HG03135 (cell line): ENCODE measurements at regions not wholly inside any gene's neighbourhood (a gene's known extent, or its start where the extent isn't known, plus 50 kb on each side); places are given as distances from the start of the nearest gene placed in this dataset.
"Not testable (repeated sequence)": the region's sequence is repeated elsewhere in the genome, so short reads cannot be mapped to it uniquely, and the experiment has no call there.

Experiments
- ATAC-seq: cut with Tn5 transposase; IDR thresholded peaks from one replicate; pipeline ENCODE4 v1.9.1; 2021; ENCODE audit warnings: mild to moderate bottlenecking, moderate library complexity; ENCODE audit not compliant: unreplicated experiment

DNA sequence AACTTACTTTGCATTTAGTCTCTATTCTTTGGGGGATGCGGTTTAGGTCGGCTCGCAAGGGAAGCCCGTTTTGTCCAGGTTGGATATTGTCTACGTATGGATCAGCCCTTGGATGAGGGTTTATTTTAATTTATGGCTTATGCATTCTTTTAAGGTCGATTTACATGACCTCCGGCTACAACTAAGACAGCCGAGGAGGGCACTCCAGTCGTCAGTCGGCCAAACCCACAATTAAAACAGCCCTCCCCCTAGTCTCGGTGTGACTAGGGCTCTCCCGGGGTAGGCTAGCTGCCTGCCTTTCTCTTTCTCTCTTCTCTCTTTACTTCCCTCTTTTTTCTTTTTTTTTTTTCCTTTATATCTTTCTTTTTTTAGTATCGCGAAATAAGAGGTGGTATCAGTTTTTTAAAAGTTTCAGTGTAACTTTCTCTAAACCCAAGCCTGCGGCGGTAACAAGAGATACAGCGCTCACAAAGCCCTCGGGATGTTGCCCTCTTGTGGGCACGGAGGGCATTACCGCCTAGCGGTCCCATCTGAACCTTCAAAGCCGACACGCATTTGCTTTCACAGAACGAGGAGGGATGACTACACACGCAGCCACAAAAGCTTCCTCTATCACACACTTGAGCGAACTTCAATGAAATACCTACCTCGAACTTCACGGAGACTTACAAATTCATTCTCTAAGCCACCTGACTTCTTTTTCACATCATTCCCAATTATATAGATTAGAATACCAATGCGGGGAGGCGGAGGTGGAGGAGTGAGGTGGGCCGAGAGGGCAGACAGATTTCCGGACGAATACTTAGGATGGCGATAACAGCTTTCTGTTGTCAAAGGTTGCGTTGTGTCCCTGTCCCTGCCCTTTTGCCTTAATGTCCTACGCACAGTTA is 132.3 kb upstream of the C11orf58 start:
- ATAC-seq, result peak; percentile 94

DNA sequence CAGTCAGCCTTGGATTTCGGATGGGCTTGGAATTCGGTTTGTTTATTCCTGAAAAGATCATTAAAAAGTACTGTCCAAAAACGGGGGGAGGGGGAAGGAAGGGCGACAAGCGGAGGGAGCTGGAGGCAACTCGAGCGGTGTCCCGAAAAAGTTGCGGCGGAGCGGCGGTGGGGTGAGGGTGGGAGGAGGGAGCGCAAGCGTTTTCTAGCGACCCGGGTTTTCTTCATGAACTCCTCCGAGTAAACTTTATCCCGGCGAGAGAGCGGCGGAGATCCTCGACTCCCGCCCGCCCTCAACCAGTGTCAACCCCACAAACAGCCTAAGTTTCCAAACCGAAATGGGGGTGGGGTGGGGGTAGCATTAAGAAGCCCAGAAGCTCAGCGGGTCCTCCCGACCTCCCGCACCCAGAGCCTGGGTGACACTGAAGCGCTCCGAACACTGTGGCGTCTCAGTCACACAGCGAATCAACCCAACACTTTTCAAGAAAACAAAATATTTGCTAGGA is 133.0 kb upstream of the C11orf58 start:
- ATAC-seq, result no peak

DNA sequence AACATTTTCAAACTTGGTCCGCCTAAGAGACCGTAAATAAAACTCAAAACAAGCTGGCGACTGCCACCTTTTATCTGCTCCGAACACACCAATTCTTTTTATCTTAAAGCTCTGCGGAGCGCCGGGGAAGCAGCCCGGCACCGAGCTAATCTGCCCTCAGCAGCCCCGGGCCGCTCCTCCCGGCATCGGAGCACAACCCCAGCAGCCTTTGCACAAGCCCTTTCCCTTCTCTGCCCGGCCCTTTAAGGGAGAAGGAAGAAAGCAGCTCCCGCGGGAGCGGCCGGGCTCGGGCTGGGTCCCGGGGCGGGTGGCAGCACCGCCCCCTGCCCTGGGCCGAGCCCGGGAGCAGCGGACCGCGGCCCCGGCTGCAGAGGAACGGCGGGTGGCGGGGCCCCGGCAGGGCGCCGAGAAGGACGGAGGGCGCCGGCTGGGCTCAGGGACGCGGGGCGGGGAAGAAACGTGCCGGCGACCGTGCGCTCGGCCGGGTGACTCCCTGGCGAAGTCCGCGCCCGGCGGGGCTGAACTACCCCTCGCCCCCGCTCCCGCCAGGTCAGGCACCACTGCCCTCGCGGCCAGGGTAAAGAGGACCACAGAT is 133.6 kb upstream of the C11orf58 start:
- no peak for ATAC-seq

DNA sequence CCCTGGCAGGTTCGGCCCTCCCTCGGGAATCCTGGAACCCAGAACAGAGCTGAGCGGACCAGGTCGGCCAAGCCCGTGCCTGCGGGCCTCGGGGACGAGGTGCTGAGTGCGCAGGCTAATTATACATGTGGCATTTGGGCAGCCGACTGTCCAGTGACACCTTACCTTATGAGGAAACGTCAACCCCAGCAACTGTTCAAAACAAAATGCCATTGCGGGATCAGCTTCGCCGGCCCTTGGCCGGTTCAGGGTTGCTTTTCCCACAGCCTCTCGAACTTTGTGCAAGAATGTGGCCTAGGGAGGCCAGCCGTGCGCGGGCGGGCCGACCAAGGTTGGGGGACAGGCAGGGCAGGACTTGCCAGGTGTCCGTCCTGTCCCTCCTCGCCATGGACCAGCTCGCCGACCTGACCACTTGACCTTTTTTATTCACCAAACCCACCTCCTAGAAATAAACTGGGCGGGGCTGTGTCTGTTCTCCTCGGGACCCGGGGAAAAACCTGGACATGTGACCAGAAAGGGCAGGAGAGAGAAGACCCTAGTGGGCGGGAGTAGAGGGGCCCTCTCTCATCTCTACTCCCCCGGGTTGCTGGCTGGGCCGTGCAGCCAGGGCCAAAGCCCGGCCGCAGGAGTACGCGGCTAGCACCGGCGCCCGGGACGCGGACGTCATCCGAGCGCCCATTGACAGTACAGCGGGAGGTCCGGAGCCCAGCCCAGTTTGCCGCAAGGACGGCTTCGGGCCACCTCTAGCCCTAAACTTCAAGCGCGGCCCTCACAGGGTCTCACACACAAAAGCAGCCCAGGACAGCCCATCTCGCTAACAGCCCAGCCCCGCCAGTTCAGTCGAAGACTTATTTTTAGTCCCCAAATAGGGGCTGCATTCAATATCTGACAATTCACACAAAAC is 134.3 kb upstream of the C11orf58 start:
- ATAC-seq, result no peak

DNA sequence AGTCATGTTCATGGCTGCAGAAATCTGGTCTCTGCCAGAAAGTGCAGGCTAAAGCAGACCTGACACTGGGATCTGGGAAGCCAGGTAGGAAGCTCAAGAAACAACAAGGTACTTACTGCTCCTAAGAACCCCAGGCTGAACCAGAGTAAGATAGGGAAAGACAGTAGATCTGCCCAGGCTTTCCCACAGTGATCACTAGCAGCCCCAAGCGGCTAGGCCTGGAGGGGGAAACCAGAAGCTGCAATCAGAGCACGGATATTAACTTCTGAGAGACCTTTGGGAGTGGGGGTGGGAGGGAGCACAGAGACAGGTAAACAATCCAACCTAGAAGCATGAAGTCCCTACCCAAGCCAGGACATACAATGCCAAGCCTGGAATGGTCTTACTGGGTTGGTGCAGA is 135.2 kb upstream of the C11orf58 start:
- no peak for ATAC-seq

- ATAC-seq, result no peak
Measured at GRCh38 chr11:16598906-16599305, 139.5 kb upstream of the C11orf58 start.

- no peak for ATAC-seq
Measured at GRCh38 chr11:16598032-16598431, 140.4 kb upstream of the C11orf58 start.

- ATAC-seq, result no peak
Measured at GRCh38 chr11:16596231-16596630, 142.2 kb upstream of the C11orf58 start.

DNA sequence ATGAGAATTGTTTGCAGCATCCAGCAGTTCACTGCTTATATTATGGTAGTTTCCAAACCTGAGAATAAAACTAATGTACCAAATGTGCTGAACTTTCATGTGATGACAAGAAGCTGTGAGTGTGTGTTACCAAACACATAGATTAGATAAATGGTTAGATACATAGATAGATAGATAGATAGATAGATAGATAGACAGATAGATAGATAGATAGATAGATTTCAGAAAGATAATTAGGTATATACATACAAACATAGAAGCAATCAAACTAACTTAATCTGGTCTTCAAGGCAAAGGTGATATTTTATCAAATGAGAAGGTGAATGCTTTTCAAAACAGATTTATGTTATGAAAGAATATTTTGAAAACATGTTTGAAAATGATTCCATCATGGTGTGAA is 147.3 kb upstream of the C11orf58 start:
- ATAC-seq, result no peak

GRCh38 chr11:16587670-16588069 is 150.8 kb upstream of the C11orf58 start:
- no peak for ATAC-seq

DNA sequence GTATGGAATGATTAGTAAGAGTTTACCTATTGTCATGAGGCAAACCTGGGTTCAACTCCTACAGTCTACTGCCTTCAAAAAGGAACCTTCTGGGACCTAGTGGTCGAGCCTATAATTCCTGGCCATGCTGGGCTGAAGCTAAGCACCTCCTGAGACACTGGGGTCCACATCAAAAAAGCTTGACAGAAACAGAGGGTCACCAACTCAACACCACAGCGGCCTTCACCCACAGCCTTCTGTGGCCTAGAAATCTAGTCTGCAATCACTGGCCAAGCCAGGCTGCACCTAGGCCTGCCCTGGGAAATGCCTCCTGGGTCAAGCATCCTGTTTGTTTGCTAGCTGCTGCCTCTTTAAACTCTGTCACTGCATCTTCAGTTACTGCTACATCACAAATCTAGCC is 153.9 kb upstream of the C11orf58 start:
- no peak for ATAC-seq

DNA sequence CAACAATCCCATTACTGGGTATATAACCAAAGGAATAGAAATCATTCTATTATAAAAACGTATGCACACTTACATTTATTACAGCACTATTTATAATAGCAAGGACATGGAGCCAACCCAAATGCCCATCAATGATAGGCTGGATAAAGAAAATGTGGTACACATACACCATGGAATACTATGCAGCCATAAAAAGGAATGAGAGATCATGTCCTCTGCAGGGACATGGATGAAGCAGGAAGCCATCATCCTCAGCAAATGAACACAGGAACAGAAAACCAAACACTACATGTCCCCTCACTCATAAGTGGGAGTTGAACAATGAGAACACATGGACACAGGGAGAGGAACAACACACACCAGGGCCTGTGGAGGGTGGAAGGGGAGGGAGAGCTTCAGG is 157.4 kb upstream of the C11orf58 start:
- not testable (repeated sequence) for ATAC-seq

- no peak for ATAC-seq
Measured at GRCh38 chr11:16577490-16577889, 161.0 kb upstream of the C11orf58 start.

DNA sequence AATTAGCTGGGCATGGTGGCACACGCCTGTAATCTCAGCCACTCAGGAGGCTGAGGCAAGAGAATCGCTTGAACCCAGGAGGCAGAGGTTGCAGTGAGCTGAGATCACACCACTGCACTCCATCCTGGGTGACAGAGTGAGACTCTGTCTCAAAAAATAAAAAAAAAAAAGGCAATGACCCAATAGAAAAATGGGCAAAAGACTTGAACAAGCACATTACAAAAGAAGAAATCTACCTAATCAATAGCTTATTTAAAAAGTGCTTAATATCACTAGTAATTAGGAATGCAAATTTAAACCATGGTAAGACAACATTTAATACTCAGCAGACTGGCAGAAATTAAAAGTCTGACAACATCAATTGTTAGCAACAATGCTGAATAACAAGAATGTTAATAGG is 163.6 kb upstream of the C11orf58 start:
- not testable (repeated sequence) for ATAC-seq

GRCh38 chr11:16572945-16573344 is 165.5 kb upstream of the C11orf58 start:
- no peak for ATAC-seq

DNA sequence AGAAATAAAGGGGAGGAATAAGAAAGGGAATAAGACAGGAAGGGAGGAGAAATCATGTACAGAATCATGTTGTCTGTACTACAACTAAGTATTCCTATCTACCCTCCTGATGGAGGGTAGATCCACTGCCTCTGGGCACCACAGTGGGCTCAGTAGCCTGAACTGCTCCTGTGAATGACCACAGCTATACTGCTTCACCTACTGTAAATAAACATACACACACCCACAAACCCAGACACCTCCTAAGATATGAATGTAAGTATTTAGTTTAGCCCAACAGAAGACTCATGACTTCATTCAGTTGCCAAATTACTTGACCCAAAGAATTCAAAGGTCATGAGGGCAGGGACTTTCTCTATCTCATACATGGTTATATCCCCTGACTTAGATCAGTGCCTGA is 177.3 kb upstream of the C11orf58 start:
- ATAC-seq, result no peak

- no peak for ATAC-seq
Measured at GRCh38 chr11:16558494-16558893, 180.0 kb upstream of the C11orf58 start.

DNA sequence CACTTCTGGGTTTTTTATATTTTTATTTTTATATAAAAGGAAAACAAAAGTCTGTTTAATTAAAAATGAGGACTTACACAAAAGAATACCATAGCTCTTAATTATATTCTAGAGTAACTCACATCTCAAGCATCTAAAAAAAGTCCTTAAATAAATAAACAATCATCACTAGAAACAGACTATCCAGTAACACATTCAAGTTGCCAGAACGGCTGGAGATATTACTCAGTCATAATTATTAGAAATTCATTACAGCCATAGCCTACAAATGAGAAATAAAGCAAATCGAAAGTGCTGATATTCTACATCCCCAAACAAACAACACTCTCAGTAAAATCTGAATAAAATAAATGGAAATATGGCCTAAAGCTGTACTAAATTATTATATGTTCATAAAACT is 182.5 kb upstream of the C11orf58 start:
- no peak for ATAC-seq

- ATAC-seq, result no peak
Measured at GRCh38 chr11:16554361-16554760, 184.1 kb upstream of the C11orf58 start.

GRCh38 chr11:16547879-16548278 is 190.6 kb upstream of the C11orf58 start:
- ATAC-seq, result no peak

DNA sequence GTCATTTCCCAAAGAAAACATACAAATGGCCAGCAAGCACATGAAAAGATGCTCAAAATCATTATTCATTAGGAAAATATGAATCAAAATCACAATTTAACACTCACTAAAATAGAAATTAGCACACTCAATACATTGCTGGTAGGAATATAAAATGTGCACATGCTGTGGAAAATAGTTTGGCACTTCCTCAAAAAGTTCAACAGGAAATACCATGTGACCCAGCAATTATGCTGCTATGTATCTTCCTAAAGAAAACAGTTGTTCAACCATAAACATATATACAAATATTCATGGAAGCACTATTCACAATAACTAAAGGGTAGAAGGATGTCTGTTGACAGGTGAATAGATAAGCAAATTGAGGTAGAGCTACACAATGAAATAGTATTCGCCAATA is 187.3 kb upstream of the SOX6 start:
- ATAC-seq, result no peak
